ENCODE measurements at regions not wholly inside any gene's neighbourhood (a gene's known extent, or its start where the extent isn't known, plus 50 kb on each side); places are given as distances from the start of the nearest gene placed in this dataset.

DNA sequence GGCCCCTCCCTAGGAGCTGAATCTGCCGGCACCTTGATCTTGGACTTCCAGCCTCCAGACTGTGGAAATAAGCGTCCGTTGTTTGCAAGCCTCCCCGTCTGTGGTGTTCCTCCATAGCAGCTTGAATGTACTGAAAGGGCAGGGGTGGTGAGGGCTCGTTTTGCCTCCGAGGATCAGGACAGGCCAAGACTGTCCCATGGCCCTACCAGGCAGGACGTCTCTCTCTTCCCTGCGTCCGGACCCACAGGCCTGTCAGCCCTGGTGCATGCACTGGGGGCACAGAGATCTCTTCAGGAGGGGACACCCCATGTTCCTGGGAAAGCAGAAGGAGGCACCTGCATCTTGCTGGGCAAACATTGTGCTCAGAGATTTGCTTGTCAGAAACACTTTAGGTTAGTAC lies 156.3 kb upstream of the C1orf174 start:
- Histone ChIP-seq H3K27ac (no peak overlapping the region), H3K36me3 (no peaks in the 10 kb centered on the region), H3K4me3 (no peak overlapping the region), H3K27me3 (replicated peaks; ENCODE audit: insufficient read depth) (no peaks in the 10 kb centered on the region), H3K9me3 (no peaks in the 10 kb centered on the region), H3K4me1 (ENCODE audit: control insufficient read depth in 1 of 2, low read depth in 2 of 2) (no peaks in the 10 kb centered on the region)
- DNase-seq (ENCODE audit: low spot score) (no peak), ATAC-seq (ENCODE audit: insufficient number of reproducible peaks, low FRiP score, low read depth) (no peak)
- TF ChIP-seq, protein P1, sequence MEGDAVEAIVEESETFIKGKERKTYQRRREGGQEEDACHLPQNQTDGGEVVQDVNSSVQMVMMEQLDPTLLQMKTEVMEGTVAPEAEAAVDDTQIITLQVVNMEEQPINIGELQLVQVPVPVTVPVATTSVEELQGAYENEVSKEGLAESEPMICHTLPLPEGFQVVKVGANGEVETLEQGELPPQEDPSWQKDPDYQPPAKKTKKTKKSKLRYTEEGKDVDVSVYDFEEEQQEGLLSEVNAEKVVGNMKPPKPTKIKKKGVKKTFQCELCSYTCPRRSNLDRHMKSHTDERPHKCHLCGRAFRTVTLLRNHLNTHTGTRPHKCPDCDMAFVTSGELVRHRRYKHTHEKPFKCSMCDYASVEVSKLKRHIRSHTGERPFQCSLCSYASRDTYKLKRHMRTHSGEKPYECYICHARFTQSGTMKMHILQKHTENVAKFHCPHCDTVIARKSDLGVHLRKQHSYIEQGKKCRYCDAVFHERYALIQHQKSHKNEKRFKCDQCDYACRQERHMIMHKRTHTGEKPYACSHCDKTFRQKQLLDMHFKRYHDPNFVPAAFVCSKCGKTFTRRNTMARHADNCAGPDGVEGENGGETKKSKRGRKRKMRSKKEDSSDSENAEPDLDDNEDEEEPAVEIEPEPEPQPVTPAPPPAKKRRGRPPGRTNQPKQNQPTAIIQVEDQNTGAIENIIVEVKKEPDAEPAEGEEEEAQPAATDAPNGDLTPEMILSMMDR (IDR thresholded peaks at IDR 0.05), result no peak

DNA sequence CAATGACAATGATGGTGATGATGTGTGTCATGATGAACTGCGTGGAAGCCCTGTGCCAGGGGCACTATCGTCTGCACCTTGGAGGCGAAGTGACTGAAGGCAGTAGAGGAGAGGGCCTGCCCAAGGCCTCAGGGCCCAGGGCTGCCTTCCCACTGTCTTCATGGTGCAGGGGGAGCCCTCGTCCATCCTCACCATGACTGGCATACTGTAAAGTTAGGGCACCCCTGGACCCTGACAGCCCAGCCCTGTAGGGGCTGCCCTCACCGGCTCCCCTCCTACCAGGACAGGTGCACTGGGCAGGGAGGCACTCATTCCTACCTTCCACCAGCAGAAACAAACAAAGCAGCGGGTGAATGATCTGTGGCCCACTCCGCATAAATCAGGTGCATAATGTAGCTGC lies 156.9 kb upstream of the C1orf174 start:
- ATAC-seq (ENCODE audit: insufficient number of reproducible peaks, low FRiP score, low read depth), result no peak
- TF ChIP-seq, protein P1 (IDR thresholded peaks at IDR 0.05), result no peak
- H3K9me3 ChIP-seq, result no peaks in the 10 kb centered on the region
- no peaks in the 10 kb centered on the region for H3K36me3 ChIP-seq
- no peak overlapping the region for H3K27ac ChIP-seq
- no peak overlapping the region for H3K4me3 ChIP-seq
- H3K27me3 ChIP-seq (replicated peaks; ENCODE audit: insufficient read depth), result no peaks in the 10 kb centered on the region
- no peak for DNase-seq (ENCODE audit: low spot score)
- no peaks in the 10 kb centered on the region for H3K4me1 ChIP-seq (ENCODE audit: control insufficient read depth in 1 of 2, low read depth in 2 of 2)

DNA sequence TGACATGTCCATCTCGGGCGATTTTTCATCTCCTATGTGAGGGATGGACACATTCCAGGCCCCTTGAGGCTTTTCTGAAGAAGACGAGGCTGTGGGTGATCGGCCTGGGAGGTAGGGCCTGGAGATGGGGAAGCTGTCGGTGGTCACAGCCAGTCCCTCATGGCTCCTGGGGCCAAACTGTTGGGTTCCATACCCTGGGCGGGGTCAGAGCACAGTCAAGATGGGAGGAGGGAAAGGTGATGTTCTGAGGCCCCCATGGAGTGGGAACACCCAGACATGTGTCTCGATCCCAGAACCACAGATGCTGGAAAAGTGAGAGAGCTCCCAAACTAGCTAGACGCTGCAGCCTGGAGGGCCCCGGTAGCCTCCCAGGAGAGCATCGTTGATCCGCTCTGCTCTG lies 157.5 kb upstream of the C1orf174 start:
- no peaks in the 10 kb centered on the region for H3K4me1 ChIP-seq (ENCODE audit: control insufficient read depth in 1 of 2, low read depth in 2 of 2)
- DNase-seq (ENCODE audit: low spot score) (no peak), ATAC-seq (ENCODE audit: insufficient number of reproducible peaks, low FRiP score, low read depth) (no peak)
- H3K36me3 ChIP-seq, result no peaks in the 10 kb centered on the region
- no peaks in the 10 kb centered on the region for H3K9me3 ChIP-seq
- TF ChIP-seq, protein P1 (IDR thresholded peaks at IDR 0.05), result no peak
- H3K27me3 ChIP-seq (replicated peaks; ENCODE audit: insufficient read depth), result no peaks in the 10 kb centered on the region
- no peak overlapping the region for H3K4me3 ChIP-seq
- no peak overlapping the region for H3K27ac ChIP-seq

DNA sequence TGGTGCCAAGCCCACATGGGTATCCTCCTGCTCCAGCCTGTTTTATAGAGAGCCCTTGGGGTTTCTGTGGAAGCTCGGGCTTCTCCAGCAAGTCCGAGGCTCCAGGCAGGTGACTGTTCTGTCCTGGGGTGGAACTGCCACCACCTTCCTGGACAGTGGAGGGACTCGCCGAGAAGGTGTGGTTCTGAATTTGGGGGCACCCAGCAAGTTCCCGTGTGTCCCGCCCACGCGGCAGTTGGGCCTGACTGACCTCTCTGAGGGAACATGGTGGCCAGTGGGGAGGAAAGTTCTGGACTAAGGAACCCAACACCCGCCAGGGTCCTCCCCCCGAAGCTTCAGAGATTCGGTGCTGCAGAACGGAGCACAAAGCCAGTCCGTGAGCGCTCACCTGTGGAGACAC lies 158.1 kb upstream of the C1orf174 start:
- ATAC-seq (ENCODE audit: insufficient number of reproducible peaks, low FRiP score, low read depth) (no peak), DNase-seq (ENCODE audit: low spot score) (no peak)
- Histone ChIP-seq H3K4me1 (ENCODE audit: control insufficient read depth in 1 of 2, low read depth in 2 of 2) (no peaks in the 10 kb centered on the region), H3K27ac (no peak overlapping the region), H3K27me3 (replicated peaks; ENCODE audit: insufficient read depth) (no peaks in the 10 kb centered on the region), H3K9me3 (no peaks in the 10 kb centered on the region), H3K4me3 (no peak overlapping the region), H3K36me3 (no peaks in the 10 kb centered on the region)
- TF ChIP-seq, protein P1 (IDR thresholded peaks at IDR 0.05), result no peak

DNA sequence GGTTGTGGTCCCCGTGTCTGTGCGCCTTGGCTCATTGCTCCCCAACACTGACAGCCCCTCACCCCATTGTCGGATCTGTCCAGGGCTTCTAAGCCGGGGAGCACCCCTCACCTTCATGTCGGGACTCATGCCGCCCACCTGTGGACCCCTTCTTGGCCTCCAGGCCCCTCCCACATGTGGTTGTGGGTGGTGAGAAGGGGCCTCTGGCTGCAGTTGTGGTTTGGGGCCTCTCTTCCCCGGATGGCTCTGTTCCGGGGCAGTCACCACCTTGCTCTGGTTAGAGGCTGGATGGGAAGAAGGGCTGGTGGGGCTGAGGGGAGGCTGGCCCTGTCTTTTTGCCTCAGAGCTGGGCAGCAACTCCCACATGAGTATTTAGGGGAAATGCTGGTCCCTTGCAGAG lies 158.6 kb upstream of the C1orf174 start:
- Histone ChIP-seq H3K27me3 (replicated peaks; ENCODE audit: insufficient read depth) (no peaks in the 10 kb centered on the region), H3K36me3 (no peaks in the 10 kb centered on the region), H3K9me3 (no peaks in the 10 kb centered on the region), H3K27ac (no peak overlapping the region), H3K4me3 (no peak overlapping the region), H3K4me1 (ENCODE audit: control insufficient read depth in 1 of 2, low read depth in 2 of 2) (no peaks in the 10 kb centered on the region)
- TF ChIP-seq, protein P1 (IDR thresholded peaks at IDR 0.05), result no peak
- DNase-seq (ENCODE audit: low spot score) (no peak), ATAC-seq (ENCODE audit: insufficient number of reproducible peaks, low FRiP score, low read depth) (no peak)
